Activated CD4-positive, alpha-beta T cell treated with anti-CD3 and anti-CD28 coated beads, Interleukin-2, amount 50 U/mL, for 4 hours (primary cell): ENCODE measurements at regions not wholly inside any gene's neighbourhood (a gene's known extent, or its start where the extent isn't known, plus 50 kb on each side); places are given as distances from the start of the nearest gene placed in this dataset.
"Not testable (repeated sequence)": the region's sequence is repeated elsewhere in the genome, so short reads cannot be mapped to it uniquely, and the experiment has no call there.

Experiments
- DNase-seq, 2 experiments: peaks; one replicate each; pipeline ENCODE4 v3.0.0-alpha.2; 2020

DNA sequence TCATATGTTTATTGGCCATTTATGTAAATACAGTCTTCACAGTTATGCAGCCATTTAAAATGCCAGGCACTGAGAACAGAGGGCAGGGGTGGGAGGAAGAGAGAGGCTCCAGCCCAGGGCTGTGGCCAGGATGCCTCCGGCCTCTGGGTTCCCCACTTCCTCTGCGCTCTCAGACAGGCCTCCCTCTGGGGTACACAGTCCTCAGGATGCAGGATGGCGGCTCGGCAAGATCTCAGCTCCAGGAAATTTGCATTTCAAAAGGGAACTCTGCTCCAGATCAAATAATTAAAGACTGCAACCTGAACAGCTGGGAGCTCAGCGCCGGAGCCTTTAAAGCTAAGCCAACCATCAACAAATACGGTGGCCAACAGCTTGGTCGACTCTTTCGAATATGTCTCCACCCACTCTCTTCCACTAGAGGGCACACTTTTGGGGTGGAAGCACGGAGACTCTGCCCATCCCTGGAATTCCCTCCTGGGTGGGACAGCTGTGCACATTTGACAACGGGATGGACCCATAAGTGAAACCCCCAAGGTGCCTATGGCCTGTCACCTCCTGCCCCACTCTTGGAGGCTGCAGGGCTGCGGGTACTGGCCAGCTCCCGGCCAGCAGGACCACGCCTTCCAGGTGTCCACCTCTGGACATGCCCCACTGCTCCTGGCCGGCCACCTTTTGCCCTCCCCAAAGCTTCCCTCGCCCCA is 1044.7 kb downstream of the BRD1 start:
- no peak for DNase-seq

DNA sequence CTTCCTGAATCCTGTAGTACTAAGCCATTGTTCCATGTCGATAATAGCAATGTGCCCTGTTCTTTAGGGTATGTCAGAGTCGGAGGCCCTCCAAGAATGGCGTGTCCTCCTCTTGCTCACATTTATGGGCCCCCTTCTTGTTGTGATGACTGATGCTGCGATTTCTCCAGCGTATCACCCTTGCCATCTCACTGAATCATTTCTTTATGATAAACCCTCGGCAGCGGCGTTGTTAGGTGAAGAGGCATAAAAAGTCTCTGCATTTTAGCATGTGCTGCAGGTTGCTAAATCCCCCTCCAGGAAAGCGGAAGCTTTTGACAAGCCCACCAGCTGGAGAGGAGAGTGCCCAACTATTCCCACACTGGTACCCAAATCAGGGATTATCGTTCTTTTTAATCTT is 1045.3 kb downstream of the BRD1 start:
- DNase-seq = no peak

DNA sequence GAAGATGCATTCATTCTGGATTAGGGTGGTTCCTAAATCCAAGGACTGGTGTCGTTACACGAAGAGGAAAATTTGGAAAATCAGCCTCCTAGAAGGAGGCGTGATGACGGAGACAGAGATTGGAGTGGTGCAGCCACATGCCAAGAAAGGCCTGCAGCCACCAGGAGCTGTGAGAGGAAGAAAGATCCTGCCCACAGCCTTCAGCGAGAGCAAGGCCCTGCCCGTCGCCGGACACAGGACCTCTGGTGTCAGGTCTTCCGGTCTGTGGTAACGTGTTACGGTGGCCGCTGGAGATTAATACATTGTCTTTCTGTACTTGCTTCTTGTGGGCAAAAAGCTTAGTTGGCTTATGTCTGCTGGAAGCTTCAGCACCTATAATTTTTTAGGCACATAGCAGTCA is 1045.8 kb downstream of the BRD1 start:
- DNase-seq = no peak

DNA sequence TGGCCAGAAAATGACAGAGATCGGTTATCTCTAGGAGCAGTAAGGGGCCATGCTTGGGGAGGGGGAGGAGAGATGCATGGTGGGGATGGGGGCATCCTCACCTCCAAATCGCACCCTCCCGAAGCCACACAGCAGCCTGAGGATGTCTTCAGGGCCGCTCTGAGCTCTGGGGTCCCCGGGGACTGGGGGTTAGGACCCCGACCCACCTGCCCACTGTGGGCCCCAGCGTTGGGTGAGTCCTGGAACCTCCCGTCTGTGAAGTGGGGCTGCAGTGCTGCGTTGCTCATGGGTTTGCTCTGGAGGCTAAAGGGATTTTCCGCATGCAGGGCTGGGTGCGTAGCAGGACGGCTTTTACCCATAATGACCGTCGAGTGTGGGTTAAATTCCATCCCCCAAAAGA is 1046.3 kb downstream of the BRD1 start:
- DNase-seq = no peak

DNA sequence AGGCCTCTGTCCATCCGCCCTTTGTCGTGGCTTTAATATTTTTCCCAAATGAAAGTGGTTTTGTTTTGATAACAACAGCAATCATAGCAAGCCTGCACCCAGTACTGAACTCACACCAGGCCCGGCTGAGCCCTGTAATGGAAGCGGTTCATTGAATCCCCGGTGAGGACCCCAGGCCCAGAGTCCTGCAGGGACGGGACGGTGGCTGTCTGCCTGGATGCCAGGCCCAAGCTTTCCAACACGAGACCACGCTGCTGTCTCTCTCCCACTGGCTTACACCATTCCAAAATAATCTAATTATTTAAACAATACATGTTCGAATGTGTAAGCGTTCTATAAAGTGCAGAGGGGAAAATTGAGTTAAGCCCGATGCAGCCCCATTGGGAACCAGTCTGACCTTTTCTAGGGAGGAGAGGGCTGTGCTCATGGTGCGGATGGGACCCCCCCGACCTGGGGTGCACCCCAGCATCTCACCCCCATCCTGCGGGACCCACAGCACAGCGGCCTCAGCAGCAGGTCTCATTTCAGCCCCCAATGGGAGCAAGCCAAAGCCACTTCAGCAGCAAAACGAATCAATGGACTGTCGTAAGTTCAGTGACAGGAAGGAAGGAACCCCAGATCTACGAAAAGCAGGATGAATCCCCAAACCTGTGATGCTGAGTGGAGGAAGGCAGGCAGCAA is 1046.9 kb downstream of the BRD1 start:
- DNase-seq = no peak

DNA sequence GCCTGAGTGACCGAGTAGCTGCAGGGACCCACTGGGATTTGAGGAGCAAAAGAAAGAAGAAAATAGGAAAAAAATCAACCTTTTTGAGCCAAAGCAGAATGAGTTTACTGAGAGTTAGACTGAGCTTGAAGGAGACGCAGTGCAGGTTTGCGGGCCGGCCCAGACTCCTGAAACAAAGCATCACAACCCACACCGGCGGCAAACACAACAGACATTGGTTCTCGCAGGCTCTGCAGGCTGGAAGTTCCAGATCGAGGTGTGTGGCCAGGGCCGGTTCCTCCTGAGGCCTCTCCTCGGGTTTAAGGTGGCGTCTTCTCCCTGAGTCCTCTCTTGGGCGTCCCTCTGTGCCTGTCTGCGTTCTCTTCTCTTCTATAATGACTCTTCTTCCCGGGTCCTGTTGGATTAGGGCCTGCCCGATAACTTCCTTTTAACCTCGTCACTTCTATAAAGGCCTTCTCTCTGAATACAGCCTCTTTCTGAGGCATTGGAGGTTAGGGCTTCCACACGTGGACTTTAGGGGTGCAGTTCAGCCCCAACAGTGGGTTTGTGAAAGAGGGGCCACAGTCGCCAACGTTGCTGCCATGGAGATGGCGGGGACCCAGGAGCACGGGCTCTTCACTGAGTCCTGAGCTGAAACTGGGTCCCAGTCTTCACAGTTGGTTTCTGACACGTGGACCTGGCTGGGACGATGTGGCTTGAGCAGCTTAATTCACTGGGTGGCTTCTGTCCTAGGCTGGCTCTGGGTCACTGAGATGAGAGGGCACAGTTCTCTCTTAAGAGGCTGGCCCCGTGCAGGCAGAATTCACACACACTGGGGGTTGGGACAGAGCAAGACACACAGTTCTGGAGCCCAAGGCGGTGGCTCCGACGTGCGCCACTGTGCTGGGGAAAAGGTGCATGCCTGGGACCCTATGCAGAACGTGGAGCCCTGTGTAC is 1047.7 kb downstream of the BRD1 start:
- DNase-seq = no peak

DNA sequence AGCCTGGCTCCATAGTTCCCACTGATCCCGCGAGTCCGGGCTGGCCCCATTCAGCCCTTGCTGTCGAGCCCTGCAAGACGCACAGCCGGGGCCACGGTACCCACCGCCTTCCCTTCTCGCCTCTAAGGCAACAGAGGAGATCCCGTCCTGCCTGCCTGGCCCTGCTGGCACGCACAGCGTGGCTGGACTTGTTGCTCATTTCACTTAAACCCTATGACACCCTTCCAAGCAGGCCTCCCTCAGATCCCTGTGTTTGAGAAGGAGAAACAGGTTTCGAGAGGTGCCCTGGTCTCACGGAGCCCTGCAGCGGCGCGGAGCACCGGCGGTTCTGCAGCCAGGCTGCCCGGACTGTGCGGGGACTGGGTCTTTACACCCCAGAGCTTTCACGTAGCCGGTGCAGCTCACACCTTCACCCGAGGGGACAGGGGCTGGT is 1048.4 kb downstream of the BRD1 start:
- no peak for DNase-seq

DNA sequence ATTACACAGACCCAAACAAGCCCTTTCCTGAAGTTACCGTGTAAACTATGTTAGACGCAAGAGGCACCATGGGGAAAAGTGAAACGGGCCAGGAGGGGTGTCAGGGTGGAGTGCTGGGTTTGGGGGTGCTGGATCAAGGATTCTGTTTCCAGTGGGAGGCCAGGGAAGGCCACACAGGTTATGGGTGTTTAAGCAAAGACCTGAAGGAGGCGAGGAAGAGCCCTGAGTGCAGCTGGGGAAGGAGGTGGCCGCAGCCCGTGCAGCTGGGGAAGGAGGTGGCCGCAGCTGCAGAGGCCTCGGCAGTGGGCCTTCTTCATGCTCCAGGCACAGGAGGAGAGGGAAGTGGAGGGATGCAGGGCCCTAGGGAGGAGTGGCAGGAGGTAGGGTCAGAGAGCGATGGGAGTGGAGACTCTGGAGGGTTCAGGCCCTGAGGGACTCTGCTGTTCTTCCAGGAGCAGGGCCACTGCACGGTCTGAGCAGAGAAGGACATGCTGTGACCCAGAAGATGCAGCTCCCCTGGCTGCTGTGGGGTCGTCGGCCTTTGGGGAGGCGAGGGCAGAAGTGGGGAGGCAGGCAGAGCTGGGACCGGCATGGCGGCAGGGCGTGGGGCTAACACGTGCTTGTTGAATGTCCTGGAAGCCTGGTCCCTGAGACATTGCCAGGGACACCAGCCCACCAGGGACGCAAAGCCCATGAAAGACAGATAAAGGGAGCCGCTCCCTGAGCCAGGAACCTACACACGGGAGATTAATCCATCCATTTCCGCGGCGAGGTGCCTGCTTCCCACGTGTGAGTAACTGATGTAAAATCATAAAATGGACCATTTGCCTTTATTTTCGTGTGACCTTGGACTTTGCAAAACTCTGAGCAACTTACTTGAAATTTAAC is 1049.1 kb downstream of the BRD1 start:
- DNase-seq = no peak

DNA sequence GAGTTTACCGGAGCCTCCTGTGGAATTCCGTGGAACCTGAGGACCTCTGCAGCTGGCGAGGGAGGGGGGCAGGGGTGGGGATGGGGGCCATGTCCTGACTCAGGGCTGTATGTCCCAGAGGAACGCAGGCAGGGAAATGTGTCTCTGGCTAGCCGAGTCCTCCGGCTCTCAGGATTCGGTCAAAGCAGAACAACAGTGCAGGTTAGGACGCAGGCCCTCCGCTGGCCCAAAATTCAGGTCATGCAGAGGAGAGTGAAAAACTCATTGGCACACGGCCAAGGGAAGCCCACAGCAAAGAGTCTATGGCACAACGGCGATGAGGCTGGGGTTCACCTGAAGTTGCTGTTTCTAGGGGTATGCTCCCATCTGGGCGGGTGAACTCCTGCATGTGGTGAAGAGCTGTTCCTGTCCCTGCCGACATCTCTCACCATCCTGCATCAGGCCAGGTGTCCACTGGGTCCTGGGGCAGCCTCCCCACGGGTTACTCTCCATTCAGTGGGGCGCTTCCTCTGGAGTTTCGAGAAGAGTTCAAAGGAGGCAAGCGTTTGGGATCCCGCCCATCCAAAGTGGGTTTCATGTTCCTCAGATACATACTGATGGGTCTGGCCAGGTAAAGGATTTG is 1055.3 kb downstream of the BRD1 start:
- DNase-seq = no peak

DNA sequence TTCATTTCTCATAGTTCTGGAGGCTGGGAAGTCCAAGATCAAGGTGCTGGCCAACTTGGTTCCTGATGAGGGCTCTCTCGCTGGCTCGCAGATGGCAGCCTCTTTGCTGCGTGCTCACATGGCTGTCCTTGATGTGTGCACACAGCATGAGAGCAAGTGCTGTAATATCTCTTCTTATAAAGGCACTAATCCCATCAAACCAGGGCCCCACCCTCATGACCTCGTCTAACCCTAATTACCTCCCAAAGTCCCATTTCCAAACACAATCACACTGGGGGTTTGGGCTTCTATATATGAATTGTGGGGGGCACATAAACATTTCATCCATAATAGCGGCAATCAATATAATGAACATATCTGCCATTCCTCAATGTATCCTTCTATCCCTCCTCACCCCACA is 1062.1 kb downstream of the BRD1 start:
- DNase-seq = no peak

DNA sequence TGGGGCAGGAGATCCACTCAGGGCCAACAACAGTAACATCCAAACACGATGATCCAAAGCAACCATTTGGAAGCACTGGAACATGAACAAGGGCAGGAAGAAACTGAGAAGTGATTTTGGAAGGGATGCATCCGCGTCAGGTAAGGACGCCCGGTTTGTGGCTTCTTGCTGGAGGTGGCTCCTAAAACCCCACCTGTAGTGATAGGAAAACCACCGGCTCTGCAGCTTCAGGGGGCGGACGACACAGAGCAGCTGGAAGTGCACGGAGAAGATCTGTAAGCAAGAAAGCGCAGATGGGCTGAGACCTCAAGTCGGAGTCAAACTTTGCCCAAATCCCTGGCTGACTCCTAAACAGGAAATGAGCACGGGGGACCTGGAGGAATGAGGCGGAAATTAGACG is 1066.1 kb downstream of the BRD1 start:
- DNase-seq = no peak

DNA sequence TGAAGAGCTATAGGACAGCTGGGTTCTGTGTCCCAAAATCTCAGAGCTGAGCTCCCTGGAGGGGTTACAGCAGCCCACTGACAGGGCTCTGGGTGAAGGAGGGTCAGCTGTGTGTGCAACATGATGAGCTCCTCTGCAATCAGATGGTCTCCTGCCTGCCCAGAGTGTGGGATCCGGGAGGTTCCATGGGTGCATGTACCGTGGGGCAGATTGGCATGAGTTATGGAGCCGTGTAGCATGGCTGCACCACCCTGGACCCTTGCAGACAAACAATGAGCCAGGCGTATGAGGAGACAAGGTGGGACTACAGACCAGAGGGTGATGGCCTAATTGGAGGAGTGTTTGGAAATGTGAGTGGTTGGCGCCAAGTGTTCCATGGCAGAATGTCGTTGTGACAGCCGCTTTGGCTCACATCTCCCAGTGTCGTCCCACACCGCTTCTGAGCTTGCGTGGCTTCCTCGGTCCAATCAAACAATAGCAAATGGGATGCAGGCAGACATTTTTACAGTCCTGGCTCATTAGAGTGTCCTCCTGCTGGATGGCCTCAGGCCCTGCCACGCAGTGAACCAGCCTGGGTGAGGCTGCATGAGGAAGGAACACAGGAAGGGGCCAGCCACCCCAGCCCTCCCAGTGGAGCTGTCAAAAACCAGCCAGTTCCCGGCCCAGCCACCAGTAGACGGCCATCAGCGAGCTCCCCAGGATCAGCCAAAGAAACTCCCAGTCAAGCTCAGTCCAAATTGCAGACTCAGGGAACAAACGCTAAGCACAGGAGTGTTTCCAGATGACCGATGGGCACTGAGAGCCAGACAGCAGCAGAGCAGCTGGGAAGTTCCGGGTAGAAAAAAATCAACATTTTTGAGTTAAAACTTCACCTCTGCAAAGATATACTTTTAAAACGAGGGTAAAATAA is 1066.9 kb downstream of the BRD1 start:
- no peak for DNase-seq

DNA sequence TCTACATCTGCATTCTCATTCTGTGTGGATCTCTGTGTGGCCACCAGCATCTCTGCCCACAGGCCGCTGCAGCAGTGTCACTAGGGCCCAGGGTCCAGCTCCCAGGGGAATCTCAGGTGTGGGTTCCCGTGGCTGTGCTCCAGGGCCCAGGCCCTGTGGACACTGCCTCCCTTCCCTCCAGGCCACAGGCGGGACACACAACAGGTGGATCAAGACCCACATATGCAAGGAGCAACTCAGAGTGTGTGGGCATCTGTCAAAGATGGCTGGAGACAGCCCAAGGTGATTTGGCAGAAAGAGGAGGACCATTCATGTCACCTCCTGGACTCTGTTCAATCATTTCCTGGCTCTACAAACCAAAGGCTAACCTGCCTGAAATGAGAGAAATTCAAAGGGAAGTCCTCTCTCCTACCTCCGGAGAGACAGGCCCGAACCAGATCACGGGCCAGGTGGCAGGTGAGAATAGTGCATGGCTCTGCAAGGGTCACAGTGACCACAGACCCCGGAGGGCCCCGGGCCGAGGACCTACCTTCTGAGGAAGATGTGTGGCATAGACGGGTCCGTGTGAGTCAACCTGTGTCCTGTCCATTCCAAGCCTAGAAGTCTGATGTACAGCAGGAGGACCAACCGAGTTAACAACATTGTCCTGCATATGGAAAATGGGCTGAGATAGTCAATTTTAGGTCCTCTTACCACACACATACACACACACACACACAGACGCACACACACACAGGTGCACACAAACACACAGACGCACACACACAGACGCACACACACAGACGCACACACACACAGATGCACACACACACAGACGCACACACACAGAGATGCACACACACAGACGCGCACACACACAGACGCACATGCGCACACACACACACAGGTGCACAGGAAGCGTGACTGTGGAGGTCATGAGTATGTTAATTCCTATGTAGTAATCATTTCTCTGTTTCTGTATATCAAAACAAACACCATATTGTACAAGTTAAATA is 1068.5 kb downstream of the BRD1 start:
- DNase-seq = no peak

DNA sequence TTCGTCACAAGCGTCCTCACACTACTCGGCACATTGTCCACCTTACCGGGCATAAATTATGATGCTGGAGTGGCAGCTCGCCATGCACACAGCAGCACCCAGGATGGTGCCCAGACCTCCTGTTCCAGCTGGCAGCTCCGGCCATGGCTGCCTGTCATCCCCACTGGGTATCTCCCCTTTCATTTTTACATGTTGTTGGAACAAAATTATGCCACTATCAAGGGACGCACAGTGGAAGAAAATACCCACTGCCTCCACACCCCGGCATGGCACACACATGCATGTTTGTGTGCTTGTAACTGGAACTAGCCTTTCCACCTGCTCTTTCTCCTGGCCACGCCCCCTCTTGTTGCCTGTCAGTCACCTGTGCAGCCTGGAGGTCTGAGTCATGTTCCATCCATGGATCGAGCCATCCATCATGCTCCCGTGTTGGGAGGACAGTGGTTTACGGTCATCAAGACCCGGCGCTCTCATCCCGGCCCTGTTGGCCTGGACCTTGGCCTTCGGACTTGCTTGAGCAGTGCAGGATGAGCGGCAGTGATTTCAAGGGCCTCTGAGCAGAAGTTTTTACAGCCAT is 1069.6 kb downstream of the BRD1 start:
- DNase-seq = no peak

DNA sequence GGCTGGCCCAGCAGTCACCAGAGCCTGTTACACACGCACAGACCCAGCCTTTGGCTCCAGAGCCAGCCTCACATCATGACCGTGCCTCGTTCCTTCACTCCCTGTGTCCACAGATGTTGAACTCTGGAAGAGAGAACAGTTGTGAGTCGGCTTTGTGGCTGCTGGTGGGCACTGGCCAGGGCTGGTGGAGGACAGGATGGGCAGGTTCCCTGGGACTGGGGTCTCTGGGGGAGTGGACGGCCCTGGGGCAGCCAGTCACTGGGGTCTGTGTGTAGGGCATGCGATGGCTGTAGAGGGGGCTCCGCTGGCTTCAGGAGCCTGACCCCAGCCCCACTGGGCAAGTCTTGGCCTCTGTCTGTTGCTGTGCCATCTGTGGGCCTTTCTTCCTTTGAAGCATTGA is 1070.1 kb downstream of the BRD1 start:
- DNase-seq = no peak

DNA sequence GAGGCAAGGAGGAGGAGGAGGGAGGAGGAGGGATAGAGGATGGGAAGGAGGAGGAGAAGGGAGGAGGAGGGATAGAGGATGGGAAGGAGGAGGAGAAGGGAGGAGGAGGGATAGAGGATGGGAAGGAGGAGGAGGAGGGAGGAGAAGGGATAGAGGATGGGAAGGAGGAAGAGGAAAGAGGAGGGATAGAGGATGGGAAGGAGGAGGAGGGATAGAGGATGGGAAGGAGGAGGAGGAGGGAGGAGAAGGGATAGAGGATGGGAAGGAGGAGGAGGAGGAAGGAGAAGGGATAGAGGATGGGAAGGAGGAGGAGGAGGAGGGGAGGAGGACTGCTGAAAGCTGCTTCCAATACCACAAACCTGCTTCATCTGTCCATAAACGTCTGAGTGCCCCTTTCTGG is 1070.5 kb downstream of the BRD1 start:
- not testable (repeated sequence) for DNase-seq

DNA sequence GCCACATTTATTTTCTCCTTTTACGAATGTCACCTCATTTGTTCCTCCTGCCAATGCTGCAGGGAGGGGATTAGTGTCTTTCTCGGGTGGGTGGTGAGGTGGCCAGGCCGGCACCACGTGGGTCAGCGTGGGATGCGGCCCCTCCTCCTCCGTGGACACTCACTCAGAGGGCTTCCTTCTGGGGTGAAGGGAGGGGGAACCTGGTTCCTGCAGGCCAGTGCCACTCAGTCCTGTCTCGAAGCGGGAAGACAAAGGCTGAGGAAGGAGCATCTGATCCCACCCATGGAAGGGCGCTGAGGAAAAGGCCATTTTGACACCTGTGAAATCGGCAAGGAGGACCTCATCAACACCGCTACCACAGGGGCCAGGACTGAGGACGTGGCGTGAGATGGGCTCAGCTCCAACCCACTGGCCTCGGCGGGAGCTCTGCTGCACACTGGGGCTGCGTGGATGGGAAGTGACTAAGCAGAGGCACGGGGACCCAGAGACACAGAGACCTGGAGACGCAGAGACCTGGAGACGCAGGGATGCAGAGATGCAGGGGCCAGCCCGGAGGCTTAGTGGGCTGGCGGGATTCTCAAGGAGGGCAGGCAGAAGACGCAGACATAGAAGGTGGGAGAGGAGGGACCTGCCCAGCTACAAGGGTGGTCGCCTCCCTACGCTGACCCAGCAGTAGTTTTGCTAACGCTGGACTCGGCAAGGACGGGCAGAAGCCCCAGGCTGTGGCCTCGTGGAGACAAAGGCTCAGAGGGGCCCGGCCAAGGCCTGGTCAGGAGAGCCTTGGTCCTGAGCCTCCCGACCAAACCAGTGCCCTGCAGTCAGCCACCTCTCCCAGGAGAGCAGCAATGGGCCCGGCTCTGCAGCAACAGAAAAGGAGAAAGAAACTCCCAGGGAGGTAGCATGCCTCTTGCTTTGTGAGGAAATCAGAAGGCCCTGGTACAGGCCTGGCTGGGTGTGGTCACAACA is 1071.2 kb downstream of the BRD1 start:
- no peak for DNase-seq
